GM23248 (cell line): ENCODE measurements at regions not wholly inside any gene's neighbourhood (a gene's known extent, or its start where the extent isn't known, plus 50 kb on each side); places are given as distances from the start of the nearest gene placed in this dataset.

ENCODE experiments used
- EZH2 ChIP-seq: fragments of 200-600 bp; sonication (generic); IDR thresholded peaks from 2 replicates; pipeline ENCODE4 v1.6.1; 2018; ENCODE audit warnings: antibody characterized with exemption, mild to moderate bottlenecking; ENCODE audit not compliant: insufficient read depth, poor library complexity, severe bottlenecking
- EZH2phosphoT487 ChIP-seq: fragments of 200-600 bp; sonication (generic); IDR thresholded peaks from 2 replicates; pipeline ENCODE4 v1.6.1; 2018; ENCODE audit warnings: antibody characterized with exemption, moderate library complexity, mild to moderate bottlenecking, low read depth; ENCODE audit not compliant: insufficient read depth

DNA sequence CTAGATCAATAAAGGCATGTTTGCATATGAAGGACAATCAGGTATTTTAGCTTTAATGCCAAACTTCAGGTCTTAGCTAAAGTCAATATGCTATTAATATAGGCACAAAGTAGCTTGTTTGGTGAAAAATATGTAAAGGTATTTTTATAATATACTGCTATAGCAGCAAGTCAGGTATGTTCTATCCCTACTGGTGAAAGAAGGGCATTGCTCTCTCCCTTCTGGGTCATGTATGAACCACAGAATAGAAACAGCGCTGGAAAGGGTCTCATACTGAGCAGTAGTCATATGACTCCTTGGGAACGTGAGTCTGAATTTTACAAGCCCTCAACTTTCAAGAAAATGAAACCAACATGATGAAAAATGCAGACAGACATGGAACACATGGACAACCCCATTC, 314.6 kb downstream of the GRIN2B start:
- TF ChIP-seq EZH2 (no peak), EZH2phosphoT487 (no peak)
